GM21619 (cell line): ENCODE measurements at regions not wholly inside any gene's neighbourhood (a gene's known extent, or its start where the extent isn't known, plus 50 kb on each side); places are given as distances from the start of the nearest gene placed in this dataset.
"Not testable (repeated sequence)": the region's sequence is repeated elsewhere in the genome, so short reads cannot be mapped to it uniquely, and the experiment has no call there.

Experiments used
- ATAC-seq: cut with Tn5 transposase; IDR thresholded peaks from one replicate; pipeline ENCODE4 v1.9.1; 2021; ENCODE audit not compliant: unreplicated experiment

DNA sequence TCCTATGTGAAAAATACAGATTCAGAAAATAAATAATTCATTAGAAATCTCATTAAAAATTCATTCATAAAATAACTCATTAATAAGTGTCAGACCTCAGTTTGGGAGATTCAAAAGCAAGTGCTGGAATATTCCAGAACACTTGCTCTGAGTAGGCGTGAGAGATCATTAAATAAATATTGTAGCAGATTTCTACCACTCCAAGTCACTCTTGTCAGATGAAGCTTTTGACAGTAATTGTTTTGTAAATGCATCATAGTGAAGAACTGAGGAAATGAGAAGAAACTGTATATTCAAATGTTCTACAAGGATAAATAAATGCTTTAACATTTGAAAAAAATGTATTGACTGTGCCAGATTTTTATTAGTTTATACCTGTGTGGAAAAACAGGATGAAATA, 1228.1 kb downstream of the SLITRK1 start:
- ATAC-seq: no peak

DNA sequence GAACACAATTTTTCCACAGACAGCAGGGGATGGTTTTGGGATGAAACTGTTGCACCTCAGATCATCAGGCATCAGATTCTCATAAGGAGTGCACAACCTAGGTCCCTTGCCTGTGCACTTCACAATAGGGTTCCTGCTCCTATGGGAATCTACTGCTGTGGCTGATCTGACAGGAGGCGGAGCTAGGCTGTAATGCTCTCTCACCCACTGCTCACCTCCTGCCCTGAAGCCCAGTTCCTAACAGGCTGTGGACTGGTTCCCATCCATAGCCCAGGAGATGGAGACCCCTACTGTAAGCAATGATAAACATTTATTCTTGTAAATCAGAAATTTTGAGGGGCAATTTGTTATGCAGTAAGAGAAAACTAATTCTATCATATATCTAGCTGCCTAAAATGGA, 1234.7 kb downstream of the SLITRK1 start:
- ATAC-seq: no peak

DNA sequence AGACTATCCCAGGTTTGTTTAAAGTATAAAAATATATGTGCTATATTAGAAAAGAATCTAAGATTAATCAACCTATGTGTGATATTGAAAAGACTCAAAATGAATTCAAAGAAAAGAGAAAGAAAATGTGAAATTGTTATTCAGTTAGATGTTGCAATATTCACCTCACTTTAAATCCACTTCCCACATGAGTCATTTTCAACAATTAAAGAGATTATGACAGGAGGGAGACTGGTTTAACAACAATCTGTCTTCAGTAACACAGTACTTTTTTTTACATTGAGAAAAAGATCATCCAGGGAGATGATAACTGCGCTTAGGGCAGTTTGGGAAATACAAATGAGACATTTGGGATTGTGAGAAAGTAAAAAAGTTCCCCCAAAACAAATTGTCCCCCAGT, 1246.2 kb downstream of the SLITRK1 start:
- ATAC-seq: no peak

DNA sequence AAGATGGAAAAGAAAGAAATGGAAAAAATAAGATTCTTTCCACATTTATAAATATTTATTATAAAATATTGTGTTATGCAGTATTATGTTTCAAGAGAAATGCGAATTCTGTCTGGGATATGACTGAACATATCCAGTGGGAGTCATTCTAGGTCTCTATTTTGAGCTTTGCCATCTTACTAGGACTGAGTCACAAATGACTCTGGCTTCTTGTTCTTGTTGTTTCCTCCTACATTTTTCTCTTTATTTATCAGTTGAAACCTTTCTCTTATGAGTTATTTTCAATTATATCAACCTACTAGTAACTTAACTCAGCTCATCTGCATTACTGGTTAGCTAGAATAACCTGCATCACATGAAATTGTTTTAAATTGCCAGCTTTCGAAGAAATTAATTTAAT, 1247.3 kb downstream of the SLITRK1 start:
- no peak for ATAC-seq

DNA sequence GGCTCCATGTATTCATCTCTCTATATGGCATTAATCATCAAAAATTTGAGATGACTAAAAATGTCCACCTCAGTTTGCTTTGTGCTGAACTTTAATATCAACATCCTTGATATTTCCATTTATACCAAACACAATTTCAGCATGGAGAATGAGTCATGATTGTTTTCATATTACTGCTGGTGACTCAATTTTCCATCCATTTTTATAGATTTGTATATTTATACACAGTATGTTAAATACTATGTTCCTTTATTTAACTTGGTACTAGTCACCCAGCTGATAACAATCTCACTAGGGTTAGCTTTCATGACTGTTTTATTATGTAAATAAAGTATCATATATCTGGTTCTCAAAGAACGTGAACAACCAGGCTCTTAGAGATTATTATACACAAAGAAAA, 1255.1 kb downstream of the SLITRK1 start:
- ATAC-seq: no peak

DNA sequence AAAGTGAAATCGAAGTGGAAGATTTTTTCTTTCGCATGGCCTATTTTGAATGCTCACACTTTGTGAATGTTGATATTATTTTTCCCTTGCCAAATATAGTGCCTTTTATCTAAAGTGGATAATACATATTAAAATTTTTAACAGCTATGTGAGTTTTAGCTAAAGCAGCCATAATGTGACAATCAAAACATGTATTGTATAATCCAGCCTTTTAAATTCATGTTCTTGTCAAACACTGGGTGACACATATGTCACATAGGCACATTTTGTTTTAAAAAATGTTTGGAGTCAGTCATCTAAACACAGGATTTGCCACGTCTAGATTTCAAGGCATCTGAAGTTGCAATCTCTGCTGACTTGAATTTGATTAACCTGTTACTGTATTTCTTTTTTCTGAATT, 1256.6 kb downstream of the SLITRK1 start:
- ATAC-seq: no peak

DNA sequence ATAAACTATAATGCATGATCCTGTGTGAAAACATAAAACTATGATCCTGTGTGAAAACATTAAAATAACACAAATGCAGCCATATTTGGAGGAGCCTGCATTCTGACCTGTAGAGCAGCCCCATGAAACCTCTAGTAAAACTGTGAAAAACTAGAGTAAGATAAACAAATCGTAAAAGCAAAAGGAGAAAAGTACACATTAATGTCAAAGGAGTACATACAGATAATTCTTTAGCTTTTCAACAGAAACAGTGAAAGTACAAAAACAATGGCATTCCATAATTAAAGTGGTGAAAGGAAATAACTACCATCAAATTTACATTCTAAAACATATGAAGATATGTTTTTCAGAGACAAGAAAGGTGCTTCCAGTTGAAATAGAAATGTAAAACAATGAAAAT, 1267.2 kb downstream of the SLITRK1 start:
- ATAC-seq: no peak

DNA sequence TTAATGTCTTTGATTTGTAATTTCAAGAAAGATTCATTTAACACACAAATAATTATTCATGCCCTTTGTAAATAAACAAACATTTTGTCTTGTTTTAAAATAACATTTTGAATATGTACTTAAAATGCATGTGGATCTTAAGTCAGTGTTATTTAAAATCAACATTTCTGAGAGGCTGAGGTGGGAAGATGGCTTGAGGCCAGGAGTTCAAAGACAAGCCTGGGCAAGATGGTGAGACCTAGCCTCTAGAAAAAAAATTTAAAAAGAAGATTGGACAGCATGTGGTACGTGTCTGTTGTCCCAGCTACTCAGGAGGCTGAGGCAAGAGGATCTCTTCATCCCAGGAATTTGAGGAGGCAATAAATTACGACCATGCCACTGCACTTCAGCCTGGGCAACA, 1268.2 kb downstream of the SLITRK1 start:
- no peak for ATAC-seq

DNA sequence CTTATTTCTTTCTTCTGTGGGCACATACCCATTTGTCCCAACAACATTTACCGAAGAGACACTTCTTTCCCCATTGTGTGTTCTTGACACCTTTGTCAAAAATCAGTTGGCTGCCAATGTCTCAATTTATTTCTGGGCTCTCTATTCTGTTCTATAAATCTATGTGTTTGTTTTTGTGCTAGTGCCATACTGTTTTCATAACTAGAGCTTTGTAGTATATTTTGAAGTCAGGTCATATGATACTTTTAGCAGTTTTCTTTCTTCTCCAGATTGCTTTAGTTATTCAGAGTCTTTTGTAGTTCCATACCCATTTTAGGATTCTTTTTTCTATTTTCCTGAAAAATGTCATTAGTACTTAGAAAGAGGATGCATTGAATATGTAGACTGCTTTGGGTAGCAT, 1276.3 kb downstream of the SLITRK1 start:
- no peak for ATAC-seq

DNA sequence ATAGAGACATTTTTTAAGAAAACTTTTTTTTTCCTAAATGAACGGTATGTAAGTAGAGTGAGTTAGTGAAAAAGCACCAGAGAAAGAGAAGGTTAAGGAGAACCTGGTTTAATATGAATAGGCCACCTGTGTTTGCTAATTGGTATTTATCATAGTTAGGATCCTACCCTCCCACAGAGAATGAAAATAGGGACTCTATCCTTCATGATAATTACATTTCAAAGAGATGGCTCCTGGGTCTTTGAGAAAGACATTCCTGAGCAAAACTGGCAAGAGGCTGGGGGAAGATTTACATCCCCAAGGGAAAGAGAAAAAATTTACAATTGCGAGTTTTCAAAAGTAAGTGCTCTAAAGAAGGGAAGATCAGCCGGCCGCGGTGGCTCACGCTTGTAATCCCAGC, 1284.5 kb downstream of the SLITRK1 start:
- no peak for ATAC-seq

DNA sequence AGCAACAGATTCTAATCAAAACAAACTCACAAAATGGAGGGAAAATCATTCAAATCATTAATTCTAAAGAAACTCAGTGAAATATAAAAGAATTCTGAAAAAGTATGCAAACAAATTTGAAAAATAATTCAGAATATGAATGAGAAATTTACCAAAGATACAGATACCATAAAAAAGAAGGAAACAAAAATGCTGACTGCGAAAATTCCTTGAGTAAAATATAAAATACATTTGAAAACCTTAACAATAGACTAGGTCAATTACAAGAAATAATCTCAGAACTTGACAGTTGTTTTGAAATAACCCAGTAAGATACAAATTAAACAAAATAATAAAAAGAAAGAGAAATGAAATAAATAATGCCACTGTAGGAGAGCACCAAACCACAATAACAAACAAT, 1289.0 kb downstream of the SLITRK1 start:
- no peak for ATAC-seq

DNA sequence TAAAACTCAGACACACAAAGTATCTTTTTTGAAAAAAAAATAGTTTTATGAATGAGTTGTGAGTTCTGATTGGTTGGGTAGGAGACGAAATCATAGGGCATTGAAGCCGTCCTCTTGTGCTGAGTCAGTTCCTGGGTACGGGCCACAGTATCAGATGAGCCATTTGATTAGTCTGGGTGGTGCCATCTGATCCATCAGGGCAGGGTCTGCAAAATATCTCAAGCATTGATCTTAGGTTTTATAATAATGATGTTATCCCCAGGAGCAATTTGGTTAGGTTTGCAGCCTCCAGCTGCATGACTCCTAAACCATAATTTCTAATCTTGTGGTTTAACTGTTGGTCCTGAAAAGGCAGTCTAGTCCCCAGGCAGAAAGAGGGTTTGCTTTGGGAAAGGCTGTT, 1310.6 kb downstream of the SLITRK1 start:
- no peak for ATAC-seq

DNA sequence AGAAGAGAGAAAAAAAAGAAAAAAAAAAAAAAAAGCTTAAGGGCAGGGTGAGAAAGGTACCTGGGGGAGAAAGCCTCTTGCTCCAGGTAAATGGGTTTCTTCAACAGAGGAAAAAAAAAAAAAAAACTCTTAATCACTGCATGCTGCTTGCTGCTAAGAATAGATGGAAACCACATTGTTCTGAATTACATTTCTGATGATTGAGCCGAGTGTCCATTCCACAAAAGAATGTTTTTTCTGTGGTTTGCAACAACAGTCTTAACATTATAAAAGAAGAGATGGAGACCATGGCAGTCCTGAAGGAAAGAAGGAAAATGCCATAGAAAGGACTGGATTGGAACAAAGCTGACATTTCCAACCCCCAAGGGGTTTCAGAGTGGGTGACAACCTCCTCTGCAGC, 1312.7 kb downstream of the SLITRK1 start:
- ATAC-seq: no peak

DNA sequence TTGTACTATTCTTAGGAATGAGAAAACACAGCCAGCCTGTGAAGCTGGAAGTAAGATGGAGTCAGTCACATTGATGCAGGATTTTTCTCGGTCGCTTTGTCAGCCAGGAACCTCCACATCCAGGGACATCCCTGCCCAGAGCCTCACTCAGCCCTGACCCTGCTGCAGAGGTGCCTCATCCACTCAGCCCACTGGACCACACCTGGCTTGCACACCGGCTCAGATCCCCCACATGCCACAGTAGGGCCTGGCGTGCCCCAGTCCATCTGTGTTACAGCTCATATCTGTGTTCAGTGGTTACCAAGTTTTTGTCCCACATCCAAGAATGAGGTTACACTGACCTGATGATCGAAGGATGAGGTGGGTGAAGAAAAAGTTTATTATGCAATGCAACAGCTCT, 1315.4 kb downstream of the SLITRK1 start:
- no peak for ATAC-seq

DNA sequence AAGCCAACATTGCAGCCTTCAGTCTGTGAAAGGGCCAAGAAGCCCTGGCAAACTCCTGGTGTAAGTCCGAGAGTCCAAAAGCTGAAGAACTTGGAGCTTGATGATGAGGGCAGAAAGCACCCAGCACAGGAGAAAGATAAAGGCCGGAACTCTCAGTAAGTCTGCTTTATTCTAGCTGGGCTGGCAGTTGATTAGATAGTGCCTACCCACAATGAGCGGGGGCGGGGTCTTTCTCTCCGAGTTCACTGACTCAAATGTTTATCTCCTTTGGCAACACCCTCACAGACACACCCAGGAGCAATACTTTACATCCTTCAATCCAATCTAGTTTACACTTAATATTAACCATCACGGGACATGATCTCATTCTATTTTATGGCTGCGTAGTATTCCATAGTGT, 1317.1 kb downstream of the SLITRK1 start:
- ATAC-seq: no peak

DNA sequence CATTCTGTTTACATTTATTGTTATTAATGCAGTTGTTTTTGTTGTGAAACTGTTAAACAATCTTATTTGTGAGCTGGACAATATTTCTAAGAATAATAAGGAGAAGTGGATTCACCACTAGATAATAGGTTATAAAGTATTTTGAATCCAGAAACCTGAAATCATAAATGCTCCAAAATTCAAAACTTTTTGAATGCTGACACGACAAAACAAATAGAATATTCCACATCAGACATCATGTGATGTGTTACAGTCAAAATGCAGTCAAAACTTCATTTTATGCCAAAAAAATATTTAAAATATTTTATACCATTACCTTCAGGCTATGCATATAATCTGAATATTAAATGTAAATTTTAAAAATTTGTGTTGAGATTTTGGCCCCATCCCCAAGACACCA, 1321.4 kb downstream of the SLITRK1 start:
- ATAC-seq: no peak

DNA sequence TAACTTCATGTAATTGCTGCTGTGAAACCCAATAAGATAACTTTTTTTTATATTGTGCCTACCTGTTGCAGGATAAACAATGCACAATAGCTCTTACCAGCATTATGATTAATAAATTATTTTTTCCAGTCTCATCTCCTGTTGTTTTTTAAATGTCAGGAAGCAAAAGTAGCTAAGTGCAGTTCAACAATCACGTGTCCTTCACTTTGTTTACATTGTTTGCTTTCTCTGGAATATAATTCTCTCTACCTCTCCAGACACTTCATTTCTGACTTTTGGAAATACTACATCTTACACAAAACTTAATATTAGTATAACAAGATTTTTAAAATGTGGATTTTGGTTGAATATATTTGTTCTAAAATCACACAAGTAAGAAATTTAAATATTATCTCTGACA, 1359.4 kb downstream of the SLITRK1 start:
- no peak for ATAC-seq

DNA sequence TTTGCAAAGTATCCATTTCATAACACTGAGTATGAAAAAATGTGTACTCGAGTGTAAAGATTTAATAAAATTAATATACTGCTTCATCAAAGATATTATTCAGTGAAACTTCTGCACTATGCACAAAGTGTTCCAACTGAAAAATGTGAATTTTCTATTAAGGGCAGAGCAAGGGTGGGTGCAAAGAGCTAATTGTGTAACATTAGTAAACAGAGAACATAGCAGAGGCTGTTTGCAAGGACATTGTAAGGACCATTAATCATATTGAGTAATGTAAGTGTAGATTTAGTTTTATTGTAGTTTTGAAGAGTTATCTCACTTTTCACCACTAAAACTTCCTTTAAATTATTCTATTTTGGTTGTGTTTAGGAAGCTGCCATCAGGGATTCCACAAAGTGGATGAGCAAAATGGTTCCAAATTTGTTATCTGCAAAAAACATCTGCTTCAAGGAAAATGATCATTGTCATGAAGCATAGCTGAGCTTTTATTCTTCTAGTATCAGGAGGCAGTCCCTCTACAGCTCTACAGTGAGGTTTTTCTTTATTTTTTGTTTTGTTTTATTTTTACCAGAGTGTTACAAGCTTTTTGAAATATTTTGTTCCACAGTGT, 1375.4 kb downstream of the SLITRK1 start:
- no peak for ATAC-seq

DNA sequence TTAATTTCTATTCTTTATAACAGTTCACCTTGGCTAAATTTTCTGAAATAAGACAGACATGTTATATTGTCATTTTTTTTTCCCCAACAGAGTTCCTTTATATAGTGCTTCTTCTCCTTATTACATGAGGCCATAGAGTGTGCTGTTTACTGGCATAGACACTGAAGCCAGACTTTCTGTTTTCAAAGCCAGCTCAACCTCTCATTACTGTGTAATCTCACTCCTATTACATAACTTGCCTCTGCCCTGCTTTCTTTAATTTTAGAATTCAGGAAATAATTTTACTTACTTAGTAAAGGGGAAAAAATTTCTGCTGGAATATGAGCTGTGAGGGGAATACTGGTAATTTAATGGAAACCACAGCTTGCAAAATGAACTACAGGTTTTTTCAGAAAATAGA, 1380.4 kb downstream of the SLITRK1 start:
- no peak for ATAC-seq

DNA sequence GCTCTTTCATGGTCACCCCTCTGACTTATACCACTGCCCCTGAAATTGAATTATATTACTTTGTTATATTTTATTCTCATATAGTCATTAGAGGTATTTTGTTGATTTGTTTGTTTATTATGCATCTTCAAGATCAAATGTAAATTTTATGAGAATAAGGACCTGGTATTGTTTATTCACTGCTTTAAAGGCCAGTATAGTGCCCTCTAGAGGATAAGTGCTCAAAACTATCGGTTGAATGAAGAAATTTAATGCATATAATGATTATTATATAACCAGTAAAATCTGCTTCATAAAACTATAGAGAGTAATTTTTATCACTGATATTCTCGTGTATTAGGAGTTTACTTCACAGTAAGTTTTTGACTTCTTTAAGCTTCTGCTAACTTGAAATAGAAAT, 1401.9 kb downstream of the SLITRK1 start:
- ATAC-seq: no peak

DNA sequence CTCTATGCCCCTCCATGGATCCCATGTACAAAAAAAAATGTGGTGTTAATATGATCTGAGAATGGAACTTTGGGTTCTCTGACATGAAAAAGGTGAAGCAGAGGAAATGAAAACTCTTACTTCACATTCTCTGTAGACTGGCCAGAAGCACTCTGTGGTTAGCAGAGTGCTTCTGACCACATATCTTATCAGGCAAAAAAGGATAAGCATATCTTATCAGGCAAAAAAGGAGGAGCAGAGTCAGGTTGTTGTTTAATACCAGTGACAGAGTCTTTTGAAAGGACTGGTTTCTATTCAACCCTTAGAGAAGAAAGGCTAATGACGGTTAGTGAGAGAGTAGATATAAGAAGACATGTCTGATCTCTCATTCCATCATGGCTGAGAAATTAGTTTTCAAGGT, 1404.8 kb downstream of the SLITRK1 start:
- ATAC-seq: no peak

DNA sequence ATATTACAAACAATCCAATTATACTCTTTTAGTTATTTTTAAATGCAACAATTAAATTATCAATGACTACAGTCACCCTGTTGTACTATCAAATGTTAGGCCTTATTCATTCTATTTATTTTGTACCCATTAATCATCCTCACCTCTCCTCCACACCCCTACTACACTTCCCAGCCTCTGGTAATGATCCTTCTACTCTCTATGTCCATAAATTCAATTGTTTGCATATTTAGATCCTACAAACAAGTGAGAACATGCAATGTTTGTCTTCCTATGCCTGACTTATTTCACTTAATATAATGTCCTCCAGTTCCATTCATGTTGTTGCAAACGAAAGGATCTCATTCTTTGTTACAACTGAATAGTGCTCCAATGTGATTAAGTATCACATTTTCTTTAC, 1414.6 kb downstream of the SLITRK1 start:
- ATAC-seq: no peak

DNA sequence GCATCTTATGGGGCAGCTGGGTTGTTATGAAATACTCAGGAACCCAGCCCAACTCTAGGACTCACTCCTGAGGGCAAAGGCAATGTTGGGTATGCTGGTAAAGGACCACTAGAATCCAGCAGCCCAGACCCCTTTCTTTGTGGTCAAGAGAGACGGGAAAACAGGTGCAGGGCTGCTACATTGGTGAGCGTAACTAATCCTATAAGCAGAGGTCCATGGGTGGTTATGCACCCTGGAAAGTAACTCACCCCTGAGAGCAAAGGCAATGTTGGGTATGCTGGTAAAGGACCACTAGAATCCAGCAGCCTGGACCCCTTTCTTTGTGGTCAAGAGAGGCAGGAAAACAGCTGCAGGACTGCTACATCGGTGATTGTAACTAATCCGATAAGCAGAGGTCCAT, 1422.7 kb downstream of the SLITRK1 start:
- ATAC-seq: not testable (repeated sequence)

DNA sequence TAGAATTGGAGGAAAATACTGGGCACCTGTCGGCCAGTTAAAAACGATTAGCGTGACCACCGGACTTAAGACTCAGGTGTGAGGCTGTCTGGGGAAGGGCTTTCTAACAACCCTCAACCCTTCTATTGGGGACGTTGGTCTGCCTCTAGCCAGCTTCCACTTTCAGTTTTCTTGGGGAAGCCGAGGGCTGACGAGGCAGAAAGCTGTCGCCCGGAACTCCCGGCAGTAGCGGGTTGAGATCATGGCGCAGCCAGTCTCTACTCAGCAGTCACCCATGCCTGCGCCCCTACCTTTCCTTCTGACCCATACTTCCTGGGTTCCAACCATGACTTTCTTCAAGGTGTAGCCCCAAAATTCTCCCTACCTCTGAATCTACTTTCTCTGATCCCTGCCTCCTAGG, 1424.1 kb downstream of the SLITRK1 start:
- ATAC-seq: no peak
